ENCODE measurements at regions not wholly inside any gene's neighbourhood (a gene's known extent, or its start where the extent isn't known, plus 50 kb on each side); places are given as distances from the start of the nearest gene placed in this dataset.

- DNase-seq (ENCODE audit: insufficient read length, low spot score) (no peak), FAIRE-seq (no peak)
These were observed 54.6 kb upstream of the CHST9 start for GRCh38 chr18:27239669-27240068.

DNA sequence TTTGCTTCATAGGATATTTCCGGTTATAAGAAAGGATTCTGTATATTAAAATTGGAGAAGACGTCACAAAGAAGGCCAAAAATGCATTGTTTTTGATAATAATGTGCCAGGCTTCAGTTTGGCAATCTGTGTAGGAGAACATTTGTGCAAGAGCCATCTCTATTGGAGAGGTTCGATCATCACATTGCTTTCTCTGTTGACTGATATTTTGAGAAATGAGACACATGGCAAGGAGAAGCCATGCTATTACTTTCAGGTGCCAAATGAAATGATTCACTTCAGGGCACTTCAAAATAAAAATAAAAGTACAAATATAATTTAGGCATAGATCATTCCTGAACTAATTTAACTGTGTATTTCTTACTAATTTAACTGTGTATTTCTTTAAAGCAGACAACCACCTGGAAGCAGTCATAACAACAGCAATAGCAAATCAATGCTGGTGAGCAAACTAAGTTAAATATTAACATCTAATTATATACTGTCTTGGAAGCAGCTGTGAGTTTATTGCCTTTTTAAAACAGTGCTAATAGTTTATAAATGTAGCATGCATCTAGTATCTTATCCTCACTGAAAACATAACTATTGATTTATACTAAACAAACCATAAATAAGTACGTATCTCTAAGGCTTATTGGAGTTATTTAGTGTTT is 50.2 kb upstream of the CHST9 start:
- DNase-seq (ENCODE audit: insufficient read length, low spot score), result no peak
- FAIRE-seq, result no peak

All from HTR-8/SVneo (cell line).